OCI-LY7 (cell line): ENCODE measurements at regions not wholly inside any gene's neighbourhood (a gene's known extent, or its start where the extent isn't known, plus 50 kb on each side); places are given as distances from the start of the nearest gene placed in this dataset.

Experiments used
- EZH2phosphoT487 ChIP-seq: fragments of 200-600 bp; sonication (generic); IDR thresholded peaks from 2 replicates; pipeline ENCODE4 v1.6.1; 2018; ENCODE audit warnings: low read depth, borderline replicate concordance, mild to moderate bottlenecking, mixed run types, antibody characterized with exemption, low read length, moderate library complexity, mixed read lengths
- TF ChIP-seq, protein P1 (sequence below): fragments of 200-600 bp; sonication (generic); conservative IDR thresholded peaks from 2 replicates; pipeline ENCODE4 v1.5.1; 2014; ENCODE audit warnings: mild to moderate bottlenecking, antibody characterized with exemption, low read length, moderate library complexity, mixed read lengths

DNA sequence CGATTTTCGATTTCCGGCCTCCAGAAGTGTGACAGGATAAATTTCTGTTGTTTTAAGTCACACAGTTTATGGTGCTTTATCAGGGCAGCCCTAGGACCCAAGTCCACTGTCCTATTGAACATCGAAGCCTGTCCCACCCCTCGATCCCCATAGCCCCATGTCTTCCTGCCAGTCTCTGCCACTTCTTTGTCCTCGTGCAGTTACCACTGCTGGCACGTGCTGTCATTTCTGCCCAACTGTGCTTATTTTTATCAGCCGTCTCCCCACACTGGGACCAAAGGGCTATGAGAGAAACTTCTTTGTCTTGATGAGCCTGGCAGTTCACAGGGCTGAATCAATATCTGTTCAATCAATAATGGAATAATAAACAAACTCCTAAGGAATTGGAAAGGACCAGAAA, 146.7 kb downstream of the PSMG1 start:
- TF ChIP-seq, protein P1, sequence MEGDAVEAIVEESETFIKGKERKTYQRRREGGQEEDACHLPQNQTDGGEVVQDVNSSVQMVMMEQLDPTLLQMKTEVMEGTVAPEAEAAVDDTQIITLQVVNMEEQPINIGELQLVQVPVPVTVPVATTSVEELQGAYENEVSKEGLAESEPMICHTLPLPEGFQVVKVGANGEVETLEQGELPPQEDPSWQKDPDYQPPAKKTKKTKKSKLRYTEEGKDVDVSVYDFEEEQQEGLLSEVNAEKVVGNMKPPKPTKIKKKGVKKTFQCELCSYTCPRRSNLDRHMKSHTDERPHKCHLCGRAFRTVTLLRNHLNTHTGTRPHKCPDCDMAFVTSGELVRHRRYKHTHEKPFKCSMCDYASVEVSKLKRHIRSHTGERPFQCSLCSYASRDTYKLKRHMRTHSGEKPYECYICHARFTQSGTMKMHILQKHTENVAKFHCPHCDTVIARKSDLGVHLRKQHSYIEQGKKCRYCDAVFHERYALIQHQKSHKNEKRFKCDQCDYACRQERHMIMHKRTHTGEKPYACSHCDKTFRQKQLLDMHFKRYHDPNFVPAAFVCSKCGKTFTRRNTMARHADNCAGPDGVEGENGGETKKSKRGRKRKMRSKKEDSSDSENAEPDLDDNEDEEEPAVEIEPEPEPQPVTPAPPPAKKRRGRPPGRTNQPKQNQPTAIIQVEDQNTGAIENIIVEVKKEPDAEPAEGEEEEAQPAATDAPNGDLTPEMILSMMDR: no peak
- no peak for TF ChIP-seq EZH2phosphoT487
